Natural killer cell (primary cell): ENCODE measurements at regions not wholly inside any gene's neighbourhood (a gene's known extent, or its start where the extent isn't known, plus 50 kb on each side); places are given as distances from the start of the nearest gene placed in this dataset.

Experiments
- ATAC-seq, 3 donors: fragments of 150-1000 bp in 2 of 3; fragments of 200-7000 bp in 1 of 3; cut with Tn5 transposase; 1 replicate in 1 of 3; 2 replicates in 2 of 3; pipeline ENCODE4 v1.10.0; 2021; ENCODE audit warnings: mild to moderate bottlenecking in 2 of 3, moderate library complexity in 2 of 3
- DNase-seq, 2 donors: peaks; one replicate each; pipeline versions ENCODE4 v3.0.0 to v3.0.0-alpha.2; 2013 to 2021; ENCODE audit warnings: mixed read lengths in 1 of 2
- H3K27ac ChIP-seq: one replicate; pipeline ENCODE4 v1.5.1; 2013; ENCODE audit warnings: mild to moderate bottlenecking, low read length
- H3K27me3 ChIP-seq: one replicate; pipeline ENCODE4 v1.6.1; 2013; ENCODE audit warnings: low read length; ENCODE audit not compliant: control insufficient read depth, insufficient read depth
- H3K36me3 ChIP-seq: one replicate; pipeline ENCODE4 v1.6.1; 2013; ENCODE audit warnings: low read length; ENCODE audit not compliant: control insufficient read depth, insufficient read depth
- H3K4me1 ChIP-seq: one replicate; pipeline ENCODE4 v1.6.1; 2013; ENCODE audit warnings: low read length; ENCODE audit not compliant: control insufficient read depth, insufficient read depth
- H3K4me3 ChIP-seq: one replicate; pipeline ENCODE4 v1.5.1; 2013; ENCODE audit warnings: low read length
- H3K9me3 ChIP-seq: one replicate; pipeline ENCODE4 v1.6.1; 2013; ENCODE audit warnings: low read length; ENCODE audit not compliant: control insufficient read depth, insufficient read depth
- H3K27ac Mint-ChIP-seq, 2 donors: one replicate each; pipeline ENCODE4 v1.8.0; 2022; ENCODE audit warnings: mild to moderate bottlenecking in 2 of 2, mixed read lengths in 2 of 2, moderate library complexity in 1 of 2
- H3K27me3 Mint-ChIP-seq, 2 donors: one replicate each; pipeline ENCODE4 v1.8.0; 2022; ENCODE audit warnings: low read depth in 2 of 2, mixed read lengths in 2 of 2
- H3K36me3 Mint-ChIP-seq: one replicate; pipeline ENCODE4 v1.8.0; 2022; ENCODE audit warnings: mixed read lengths
- H3K4me1 Mint-ChIP-seq, 2 donors: one replicate each; pipeline ENCODE4 v1.8.0; 2022; ENCODE audit warnings: mixed read lengths in 2 of 2
- H3K4me3 Mint-ChIP-seq: one replicate; pipeline ENCODE4 v1.8.0; 2022; ENCODE audit warnings: mild to moderate bottlenecking, moderate library complexity, mixed read lengths
- H3K9me3 Mint-ChIP-seq, 2 donors: one replicate each; pipeline ENCODE4 v1.8.0; 2022; ENCODE audit warnings: mixed read lengths in 2 of 2
- WGBS: methylation state at CpG from one replicate; pipeline ENCODE4 v1.1.7; 2013; ENCODE audit warnings: missing lambda C conversion rate; ENCODE audit not compliant: insufficient coverage; 5-methylcytosine and 5-hydroxymethylcytosine counted together
- intact Hi-C: fragments of 100-400 bp; cut with micrococcal nuclease; formaldehyde crosslinking; loops from one replicate; pipeline ENCODE4 v1.14.2; 2022
- TF ChIP-seq, protein P1 (sequence below): fragments of 200-600 bp; IDR thresholded peaks from one replicate; pipeline ENCODE4 v1.8.0; 2022; ENCODE audit warnings: antibody characterized with exemption

DNA sequence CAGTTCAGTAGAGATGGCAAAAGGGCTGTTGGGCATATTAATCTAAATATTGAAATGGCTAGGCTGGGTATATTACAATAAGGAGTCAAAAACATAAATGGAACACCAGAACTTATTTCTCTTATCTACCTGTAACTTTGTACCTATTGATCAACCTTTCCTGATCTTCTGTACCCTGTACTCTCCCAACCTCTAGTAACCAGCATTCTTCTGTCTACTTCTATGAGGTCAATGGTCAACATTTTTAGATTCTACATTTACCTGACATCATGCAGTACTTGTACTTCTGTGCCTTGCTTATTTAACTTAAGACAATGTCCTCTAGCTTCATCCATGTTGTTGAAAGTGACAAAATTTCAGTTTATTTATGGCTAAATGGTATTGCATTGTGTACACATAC, 467.3 kb downstream of the TAF11L14 start:
- peaks cover 2 to 7% of the 10 kb centered on the region in 2 donors for H3K9me3 Mint-ChIP-seq
- no peaks in the 10 kb centered on the region for H3K4me1 Mint-ChIP-seq
- Histone ChIP-seq H3K4me3 (no peak overlapping the region), H3K9me3 (no peaks in the 10 kb centered on the region), H3K27me3 (no peaks in the 10 kb centered on the region), H3K4me1 (no peaks in the 10 kb centered on the region), H3K27ac (no peak overlapping the region), H3K36me3 (no peaks in the 10 kb centered on the region)
- no peak overlapping the region for H3K27ac Mint-ChIP-seq
- H3K27me3 Mint-ChIP-seq = no peaks in the 10 kb centered on the region
- TF ChIP-seq, protein P1, sequence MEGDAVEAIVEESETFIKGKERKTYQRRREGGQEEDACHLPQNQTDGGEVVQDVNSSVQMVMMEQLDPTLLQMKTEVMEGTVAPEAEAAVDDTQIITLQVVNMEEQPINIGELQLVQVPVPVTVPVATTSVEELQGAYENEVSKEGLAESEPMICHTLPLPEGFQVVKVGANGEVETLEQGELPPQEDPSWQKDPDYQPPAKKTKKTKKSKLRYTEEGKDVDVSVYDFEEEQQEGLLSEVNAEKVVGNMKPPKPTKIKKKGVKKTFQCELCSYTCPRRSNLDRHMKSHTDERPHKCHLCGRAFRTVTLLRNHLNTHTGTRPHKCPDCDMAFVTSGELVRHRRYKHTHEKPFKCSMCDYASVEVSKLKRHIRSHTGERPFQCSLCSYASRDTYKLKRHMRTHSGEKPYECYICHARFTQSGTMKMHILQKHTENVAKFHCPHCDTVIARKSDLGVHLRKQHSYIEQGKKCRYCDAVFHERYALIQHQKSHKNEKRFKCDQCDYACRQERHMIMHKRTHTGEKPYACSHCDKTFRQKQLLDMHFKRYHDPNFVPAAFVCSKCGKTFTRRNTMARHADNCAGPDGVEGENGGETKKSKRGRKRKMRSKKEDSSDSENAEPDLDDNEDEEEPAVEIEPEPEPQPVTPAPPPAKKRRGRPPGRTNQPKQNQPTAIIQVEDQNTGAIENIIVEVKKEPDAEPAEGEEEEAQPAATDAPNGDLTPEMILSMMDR = no peak
- no peak overlapping the region for H3K4me3 Mint-ChIP-seq
- intact Hi-C loops = no loop called here
- DNase-seq (no peak), ATAC-seq (no peak)
- H3K36me3 Mint-ChIP-seq = no peaks in the 10 kb centered on the region

DNA sequence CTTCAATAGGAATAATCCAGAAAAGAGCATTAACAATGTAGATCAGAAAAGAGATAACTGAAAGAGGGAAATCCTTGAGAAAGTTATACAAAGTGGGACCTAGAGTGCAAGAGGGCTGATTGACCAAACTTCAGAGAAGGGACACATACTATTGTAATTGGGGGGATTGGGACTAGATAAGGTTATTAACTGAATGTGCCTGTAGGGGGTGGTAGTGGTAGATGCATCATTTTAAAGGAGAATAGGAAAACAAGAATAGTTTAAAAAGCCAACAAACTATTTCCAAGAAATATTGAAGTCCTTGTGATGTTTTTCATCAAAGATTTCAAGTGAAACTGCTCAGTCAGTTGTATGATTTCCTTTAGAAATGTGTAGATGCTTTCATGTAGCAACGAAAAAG, 468.5 kb downstream of the TAF11L14 start:
- no peaks in the 10 kb centered on the region for H3K4me1 Mint-ChIP-seq
- 55% methylated on average over 1 of the region's 1 CpG for WGBS
- Histone ChIP-seq H3K4me3 (no peak overlapping the region), H3K27ac (no peak overlapping the region), H3K9me3 (no peaks in the 10 kb centered on the region), H3K4me1 (no peaks in the 10 kb centered on the region), H3K36me3 (no peaks in the 10 kb centered on the region), H3K27me3 (no peaks in the 10 kb centered on the region)
- intact Hi-C loops = no loop called here
- no peaks in the 10 kb centered on the region for H3K27me3 Mint-ChIP-seq
- H3K27ac Mint-ChIP-seq = no peak overlapping the region
- no peak for ATAC-seq
- H3K4me3 Mint-ChIP-seq = no peak overlapping the region
- H3K36me3 Mint-ChIP-seq = no peaks in the 10 kb centered on the region
- TF ChIP-seq, protein P1 = no peak
- no peak for DNase-seq
- H3K9me3 Mint-ChIP-seq = peaks cover 8 to 14% of the 10 kb centered on the region in 2 donors

DNA sequence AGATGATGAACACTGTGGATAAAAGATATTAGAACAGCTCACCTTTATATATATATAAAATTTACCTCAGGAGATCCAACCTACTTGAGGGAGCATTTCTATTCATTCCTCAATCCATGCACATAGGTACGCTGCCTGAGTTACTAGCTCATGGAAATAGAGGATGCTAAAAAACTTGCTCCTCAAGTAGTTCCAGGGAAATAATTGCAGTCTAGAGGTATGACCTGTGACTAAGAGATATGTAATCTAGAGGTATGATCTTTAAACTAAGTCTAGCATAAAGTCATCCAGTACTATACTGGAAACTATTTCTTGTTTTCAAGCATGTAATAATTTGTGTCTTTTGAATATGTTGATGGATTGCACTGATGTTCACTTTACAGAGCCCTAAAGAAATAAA, 471.2 kb downstream of the TAF11L14 start:
- no peaks in the 10 kb centered on the region for H3K4me1 Mint-ChIP-seq
- no peaks in the 10 kb centered on the region for H3K9me3 ChIP-seq
- H3K27ac ChIP-seq = no peak overlapping the region
- no peaks in the 10 kb centered on the region for H3K27me3 Mint-ChIP-seq
- H3K36me3 ChIP-seq = no peaks in the 10 kb centered on the region
- H3K4me3 Mint-ChIP-seq = no peak overlapping the region
- TF ChIP-seq, protein P1 = no peak
- intact Hi-C loops = no loop called here
- no peaks in the 10 kb centered on the region for H3K36me3 Mint-ChIP-seq
- no peak overlapping the region for H3K4me3 ChIP-seq
- H3K4me1 ChIP-seq = no peaks in the 10 kb centered on the region
- WGBS = no CpG with 5 or more reads among the region's 1 CpG
- no peaks in the 10 kb centered on the region for H3K27me3 ChIP-seq
- H3K9me3 Mint-ChIP-seq = peaks cover 8 to 15% of the 10 kb centered on the region in 2 donors
- H3K27ac Mint-ChIP-seq = no peak overlapping the region
- no peak for DNase-seq
- ATAC-seq = no peak

DNA sequence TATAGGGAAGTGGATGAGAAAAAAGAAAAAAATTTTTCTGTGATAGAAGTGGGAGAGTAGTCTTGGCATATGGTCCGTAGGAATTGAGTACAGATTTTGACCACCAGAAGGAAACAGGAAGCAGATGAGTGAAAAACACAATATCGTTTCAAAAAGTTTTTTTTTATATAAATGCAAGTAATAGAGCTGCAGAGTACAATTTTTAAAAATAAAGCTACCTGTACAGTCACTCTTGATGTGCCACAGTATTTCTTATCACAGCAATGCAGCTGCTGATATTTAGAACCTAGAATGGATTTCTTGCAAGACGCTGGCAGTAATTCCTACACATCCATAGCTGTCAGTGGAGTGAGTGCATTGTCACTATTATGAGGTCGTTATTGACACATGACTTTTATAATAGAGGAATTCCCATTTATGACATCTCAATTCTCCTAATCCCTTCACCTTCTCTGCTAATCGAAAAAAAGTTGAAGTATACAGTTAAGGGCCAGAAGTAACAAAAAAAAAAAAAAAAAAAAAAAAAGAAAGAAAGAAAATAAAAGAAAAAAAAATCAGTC, 477.7 kb downstream of the TAF11L14 start:
- DNase-seq (no peak), ATAC-seq (no peak)
- Histone ChIP-seq H3K27me3 (no peaks in the 10 kb centered on the region), H3K27ac (no peak overlapping the region), H3K36me3 (no peaks in the 10 kb centered on the region), H3K9me3 (no peaks in the 10 kb centered on the region), H3K4me3 (no peak overlapping the region), H3K4me1 (no peaks in the 10 kb centered on the region)
- Mint-ChIP-seq H3K27me3 (no peaks in the 10 kb centered on the region), H3K4me1 (no peaks in the 10 kb centered on the region), H3K27ac (no peak overlapping the region), H3K4me3 (no peak overlapping the region), H3K9me3 (peaks cover 15 to 22% of the 10 kb centered on the region in 2 donors), H3K36me3 (no peaks in the 10 kb centered on the region)
- WGBS = 0% methylated on average over 1 of the region's 5 CpGs
- TF ChIP-seq, protein P1 = no peak
- intact Hi-C loops = no loop called here
